B cell (primary cell): ENCODE measurements at regions not wholly inside any gene's neighbourhood (a gene's known extent, or its start where the extent isn't known, plus 50 kb on each side); places are given as distances from the start of the nearest gene placed in this dataset.

Source experiments
- CTCF ChIP-seq: fragments of 200-600 bp; IDR thresholded peaks from one replicate; pipeline ENCODE4 v1.8.0; 2022; ENCODE audit warnings: antibody characterized with exemption, mild to moderate bottlenecking
- EZH2 ChIP-seq: IDR thresholded peaks from 2 replicates; pipeline ENCODE4 v1.6.1; 2012; ENCODE audit warnings: borderline replicate concordance, low read depth, mild to moderate bottlenecking, moderate library complexity, low read length; ENCODE audit not compliant: insufficient read depth, poor library complexity, severe bottlenecking

DNA sequence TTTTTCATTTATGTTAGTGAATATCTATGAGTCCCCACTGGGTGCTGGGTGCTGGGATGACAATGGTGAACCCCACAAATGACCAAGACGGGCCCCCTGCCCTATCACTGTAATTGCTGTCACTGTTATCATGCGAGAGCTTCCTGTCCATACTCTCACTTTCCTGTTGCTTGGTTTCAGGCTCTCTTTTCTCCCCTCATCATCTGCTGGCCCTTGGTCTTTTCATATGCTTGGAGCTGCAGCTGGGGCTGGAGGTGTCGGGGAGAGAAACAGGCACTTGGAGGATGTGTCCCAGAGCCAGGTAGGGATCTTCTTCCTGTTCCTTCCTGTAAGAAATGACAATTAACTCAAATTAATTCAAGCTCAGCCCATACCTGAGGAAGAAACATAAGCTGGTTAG, 348.0 kb downstream of the PTPRU start:
- no peak for TF ChIP-seq CTCF
- TF ChIP-seq EZH2: no peak
